HG03159 (cell line): ENCODE measurements at regions not wholly inside any gene's neighbourhood (a gene's known extent, or its start where the extent isn't known, plus 50 kb on each side); places are given as distances from the start of the nearest gene placed in this dataset.
A peak's percentile ranks its signal among the peaks of the same experiment; 100 is the strongest.

Experiments used
- ATAC-seq: cut with Tn5 transposase; IDR thresholded peaks from one replicate; pipeline ENCODE4 v1.9.1; 2021; ENCODE audit warnings: mild to moderate bottlenecking, moderate library complexity; ENCODE audit not compliant: unreplicated experiment

DNA sequence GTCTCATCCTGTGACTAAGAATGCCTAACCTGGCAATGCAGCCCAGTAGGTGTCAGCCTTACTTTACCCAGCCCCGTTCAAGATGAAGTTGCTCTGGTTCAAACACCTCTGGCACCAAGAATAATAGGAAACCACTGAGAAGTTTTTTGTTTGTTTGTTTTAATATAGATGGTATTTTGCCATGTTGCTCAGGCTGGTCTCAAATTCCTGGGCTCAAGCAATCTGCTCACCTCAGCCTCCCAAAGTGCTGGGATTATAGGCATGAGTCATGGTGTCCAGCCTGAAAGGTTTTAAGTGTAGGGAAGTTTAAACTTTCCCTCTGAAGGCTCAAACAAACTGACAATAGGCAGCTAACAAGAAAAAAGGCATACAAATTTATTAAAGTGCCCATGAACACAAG, 51.2 kb upstream of the ABCC4 start:
- no peak for ATAC-seq

DNA sequence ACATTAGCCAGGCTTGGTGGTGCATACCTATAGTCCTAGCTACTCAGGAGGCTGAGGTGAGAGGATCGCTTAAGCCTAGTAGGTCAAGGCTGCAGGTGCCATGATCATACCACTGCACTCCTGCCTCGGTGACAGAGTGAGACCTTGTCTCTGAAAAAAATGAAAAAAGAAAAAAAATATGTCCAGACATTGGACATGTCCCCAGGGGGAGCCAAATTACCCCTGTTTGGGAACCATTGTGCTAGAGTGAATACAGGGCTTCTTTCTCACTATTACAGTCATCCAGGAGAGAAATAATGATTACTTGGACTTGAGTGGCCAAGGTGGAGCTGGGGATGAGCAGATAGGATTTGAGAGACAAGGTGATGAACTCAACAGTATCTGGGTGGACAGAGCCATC, 52.9 kb upstream of the ABCC4 start:
- no peak for ATAC-seq

DNA sequence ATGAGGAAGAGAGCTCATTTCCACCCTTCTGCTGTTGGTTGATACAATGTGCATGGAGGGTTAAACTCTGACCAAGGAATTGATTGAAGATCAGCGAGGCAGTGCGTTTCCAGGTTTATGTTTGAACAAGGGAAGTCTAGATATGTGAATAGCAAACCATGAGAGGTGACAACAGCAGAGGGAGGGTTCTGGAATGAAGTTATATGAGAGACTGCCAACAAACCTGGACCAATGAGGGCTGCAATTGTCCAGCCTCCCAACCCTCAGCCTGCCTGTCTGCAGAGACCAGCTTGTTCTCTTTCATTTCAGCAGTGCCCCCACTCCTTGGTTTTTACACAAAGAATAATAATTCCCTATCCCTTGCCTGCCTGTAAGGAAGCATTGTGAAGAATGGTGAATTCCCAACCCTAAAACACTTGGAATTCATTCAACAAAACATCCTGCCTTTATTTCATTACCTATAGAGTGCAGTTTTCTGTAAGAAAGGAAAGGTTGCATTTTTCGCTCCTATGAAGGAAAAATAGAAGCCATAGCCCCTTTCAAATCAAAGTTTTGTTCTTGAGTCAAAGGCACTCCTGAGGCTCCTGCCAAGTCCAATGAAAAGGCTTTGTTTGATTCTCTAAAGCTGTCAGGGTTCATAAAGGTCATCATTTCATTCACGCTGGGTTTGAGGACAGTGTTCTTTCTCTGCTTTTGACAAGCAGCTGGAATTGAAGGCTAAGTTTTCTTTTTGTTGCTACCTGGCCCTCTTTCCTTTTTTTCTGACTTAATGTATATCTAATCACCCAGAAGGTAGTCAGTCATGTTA, 53.6 kb upstream of the ABCC4 start:
- no peak for ATAC-seq

DNA sequence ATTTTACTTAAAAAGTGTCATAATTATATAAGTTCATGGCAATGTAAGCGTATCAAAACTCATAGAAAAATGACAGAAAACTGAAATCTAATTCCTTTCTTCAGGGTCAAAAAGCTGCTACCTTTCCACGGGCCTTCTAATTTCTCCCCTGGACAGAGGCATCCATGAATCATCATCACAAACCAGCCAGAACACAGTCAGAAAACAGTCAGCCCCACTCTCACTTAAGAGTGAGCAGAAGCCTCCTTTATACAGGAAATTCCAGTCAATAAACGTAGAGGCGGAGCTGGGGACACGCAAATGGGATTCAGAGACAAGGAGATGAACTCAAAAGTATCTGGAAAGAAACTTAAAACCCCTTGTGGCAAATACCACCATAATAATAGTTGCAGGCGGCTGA, 54.2 kb upstream of the ABCC4 start:
- ATAC-seq: no peak

DNA sequence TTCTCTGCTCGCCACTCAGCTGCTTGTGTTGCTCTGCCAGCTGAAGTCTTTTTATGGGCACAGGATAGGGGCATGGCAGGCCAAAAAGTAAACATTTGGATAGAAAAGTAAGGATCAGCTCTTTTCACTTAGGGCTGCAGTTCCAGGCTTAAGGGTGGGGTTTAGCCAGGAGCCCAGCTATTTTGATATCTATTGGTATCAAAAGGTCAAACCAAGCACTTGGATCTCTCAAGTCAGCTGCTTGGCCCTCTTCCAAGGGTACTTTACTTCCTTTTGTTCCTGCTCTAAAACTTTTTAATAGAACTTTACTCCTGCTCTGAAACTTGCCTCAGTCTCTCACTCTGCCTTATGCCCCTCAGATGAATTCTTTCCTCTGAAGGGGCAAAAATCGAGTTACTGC, 55.7 kb upstream of the ABCC4 start:
- ATAC-seq: no peak

DNA sequence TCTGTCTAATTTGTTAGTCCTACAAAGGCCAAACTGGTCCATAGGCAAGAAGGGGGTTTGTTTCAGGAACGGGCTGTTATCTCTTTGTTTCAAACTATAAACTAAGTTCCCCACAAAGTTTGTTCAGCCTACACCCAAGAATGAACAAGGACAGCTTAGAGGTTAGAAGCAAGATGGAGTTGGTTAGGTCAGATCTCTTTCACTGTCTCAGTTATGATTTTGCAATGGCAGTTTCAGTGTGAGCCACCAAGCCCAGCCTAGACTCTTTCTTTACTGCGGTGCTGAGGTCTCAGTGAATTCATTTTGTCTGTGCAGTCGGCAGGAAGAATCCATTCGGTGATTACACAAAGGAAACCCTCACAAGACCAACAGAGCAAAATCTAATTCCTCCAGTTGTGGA, 56.6 kb upstream of the ABCC4 start:
- ATAC-seq: no peak

DNA sequence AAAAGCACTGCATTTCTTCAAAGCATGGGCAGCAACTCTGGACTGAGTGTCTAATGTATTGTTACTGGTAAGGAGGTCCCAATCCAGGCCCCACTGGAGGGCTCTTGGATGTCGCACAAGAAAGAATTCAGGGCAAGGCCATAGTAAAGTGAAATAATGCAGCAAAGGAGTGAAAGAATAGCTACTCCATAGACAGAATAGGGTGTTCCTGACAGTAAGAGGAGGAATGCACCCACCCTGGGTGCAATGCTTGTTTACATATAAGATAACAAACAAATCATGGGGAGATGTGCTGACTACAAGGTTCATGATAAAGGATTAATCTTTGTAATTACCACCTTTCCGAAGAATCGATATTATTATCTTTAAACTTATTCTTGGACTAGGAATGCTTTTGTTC, 58.8 kb upstream of the ABCC4 start:
- ATAC-seq: no peak

DNA sequence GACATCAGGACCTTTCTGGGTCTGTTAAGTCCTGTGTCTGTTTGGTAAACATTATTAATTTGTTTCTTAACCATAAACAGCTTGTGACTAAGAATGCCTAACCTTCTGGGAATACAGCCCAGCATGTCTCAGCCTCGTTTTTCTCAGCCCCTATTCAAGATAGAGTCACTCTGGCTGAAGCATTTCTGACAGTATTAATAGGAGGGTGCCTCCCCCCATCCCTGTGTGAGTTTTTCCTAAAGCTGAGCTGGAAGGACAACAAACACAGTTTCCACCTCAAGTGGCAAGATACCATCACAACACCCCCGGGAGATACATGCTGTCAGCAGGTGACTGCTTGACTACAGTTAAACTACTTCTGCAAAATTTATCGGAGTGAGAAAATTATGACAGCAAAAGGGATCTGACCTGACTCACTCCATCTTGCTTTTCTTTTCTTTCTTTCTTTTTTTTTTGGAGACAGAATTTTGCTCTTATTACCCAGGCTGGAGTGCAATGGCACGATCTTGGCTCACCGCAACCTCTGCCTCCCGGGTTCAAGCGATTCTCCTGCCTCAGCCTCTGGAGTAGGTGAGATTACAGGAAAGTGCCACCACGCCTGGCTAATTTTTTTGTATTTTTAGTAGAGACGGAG, 59.3 kb upstream of the ABCC4 start:
- ATAC-seq: no peak

DNA sequence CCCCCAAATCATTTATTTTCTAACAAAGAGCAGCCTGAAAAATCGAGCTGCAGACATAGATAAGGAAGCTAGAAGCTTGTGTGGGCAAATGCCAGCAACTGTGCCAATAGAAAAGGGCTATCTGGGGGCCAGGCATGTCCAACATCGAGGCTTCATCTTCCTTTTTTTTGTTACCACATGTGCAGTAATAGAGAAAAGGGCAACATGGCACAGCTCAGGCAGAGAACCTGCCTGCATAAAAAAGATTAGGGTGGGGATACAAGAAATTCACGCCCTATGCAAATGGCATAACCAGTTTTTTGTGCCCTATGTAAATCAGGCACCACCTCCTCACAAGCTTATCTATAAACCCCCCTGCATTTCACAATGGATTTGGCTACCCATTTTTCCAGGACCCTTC, 60.4 kb upstream of the ABCC4 start:
- ATAC-seq: no peak

DNA sequence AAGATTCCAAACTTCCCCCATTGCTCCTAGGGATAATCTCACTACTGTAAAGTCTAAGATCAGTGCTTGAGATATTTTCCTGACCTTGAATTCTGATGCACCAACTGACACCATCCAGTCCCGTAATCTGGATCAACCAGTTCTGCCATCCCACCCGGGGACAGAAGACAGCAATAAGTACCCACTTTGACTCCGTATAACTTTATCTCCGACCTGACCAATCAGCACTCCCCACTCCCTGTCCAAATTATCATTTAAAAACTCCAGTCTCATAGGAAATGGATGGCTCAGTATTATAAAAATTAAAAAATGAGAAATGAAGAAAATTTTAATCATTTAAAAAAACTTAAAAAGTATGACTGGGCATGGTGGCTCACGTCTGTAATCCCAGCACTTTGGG, 61.4 kb upstream of the ABCC4 start:
- no peak for ATAC-seq

DNA sequence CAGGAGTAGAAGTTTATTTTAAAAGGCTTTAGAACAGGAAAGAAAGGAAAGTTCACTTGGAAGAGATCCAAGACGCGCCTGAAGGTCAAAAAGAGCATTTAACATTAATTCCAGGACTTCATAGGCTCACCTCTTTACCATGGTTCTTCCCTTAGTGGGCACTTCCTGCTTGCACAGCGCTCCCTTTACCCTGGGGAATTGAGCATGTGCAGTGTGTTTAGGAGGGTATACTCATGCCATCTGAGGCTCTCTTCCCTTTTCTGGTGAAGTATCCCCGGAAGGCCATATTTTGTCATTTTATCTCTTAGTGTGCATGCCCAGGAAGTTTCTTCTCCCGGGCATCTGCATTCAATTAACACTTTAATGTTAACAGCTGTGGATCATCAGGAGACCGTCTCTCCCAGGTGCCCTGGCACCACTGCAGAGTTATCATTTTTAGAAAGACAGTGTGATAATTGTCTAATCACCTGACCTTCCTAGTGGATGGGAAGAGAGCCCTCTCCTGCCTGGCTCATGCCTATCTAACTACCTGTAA, 66.1 kb upstream of the ABCC4 start:
- no peak for ATAC-seq

DNA sequence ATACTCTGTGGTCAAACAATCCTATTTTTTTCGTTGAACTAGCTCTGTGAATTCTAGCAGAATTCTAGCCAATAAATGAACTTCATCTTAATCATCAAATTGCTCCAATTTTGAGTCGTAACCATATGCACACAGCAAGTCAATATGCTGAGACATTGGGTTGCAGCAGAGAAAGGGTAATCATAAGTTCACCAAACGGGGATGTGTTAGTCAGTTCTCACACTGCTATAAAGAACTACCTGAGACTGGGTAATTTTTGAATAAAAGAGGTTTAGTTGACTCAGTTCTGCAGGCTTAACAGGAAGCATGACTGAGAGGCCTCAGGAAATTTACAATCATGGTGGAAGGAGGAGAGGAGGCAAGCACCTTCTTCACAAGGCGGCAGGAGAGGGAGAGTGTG, 67.7 kb upstream of the ABCC4 start:
- ATAC-seq: no peak

DNA sequence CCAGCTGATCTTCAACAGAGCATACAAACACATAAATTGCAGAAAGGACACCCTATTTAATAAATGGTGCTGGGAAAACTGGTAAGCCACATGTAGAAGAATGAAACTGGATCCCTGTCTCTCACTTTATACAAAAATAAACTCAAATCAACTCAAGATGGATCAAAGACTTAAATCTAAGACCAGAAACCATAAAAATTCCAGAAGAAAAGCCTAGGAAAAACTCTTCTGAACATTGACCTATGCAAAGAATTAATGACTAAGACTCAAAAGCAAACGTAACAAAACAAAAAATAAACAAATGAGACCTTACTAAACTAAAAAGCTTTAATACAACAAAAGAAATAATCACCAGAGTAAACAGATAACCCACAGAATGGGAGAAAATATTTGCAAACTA, 74.5 kb upstream of the ABCC4 start:
- ATAC-seq: no peak

DNA sequence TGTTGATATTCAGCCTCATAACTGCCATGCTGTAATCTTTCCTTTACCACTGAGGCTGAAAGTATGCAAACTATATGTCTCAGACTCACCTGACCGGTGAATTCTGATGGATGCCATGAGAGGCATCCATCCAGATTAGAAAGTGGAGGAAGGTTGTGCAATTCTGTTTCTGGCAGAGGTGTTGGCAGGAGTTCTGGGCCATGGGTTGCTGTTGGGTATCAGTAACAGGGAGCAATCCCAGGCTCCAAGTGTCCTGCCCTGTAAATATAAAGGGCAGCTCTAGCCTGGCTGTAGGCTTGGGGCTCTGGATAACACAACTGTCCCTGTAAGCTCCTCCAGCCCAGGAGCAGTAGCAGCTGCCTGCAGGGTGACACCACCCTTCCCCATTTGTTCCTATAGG, 77.4 kb upstream of the ABCC4 start:
- ATAC-seq: no peak

DNA sequence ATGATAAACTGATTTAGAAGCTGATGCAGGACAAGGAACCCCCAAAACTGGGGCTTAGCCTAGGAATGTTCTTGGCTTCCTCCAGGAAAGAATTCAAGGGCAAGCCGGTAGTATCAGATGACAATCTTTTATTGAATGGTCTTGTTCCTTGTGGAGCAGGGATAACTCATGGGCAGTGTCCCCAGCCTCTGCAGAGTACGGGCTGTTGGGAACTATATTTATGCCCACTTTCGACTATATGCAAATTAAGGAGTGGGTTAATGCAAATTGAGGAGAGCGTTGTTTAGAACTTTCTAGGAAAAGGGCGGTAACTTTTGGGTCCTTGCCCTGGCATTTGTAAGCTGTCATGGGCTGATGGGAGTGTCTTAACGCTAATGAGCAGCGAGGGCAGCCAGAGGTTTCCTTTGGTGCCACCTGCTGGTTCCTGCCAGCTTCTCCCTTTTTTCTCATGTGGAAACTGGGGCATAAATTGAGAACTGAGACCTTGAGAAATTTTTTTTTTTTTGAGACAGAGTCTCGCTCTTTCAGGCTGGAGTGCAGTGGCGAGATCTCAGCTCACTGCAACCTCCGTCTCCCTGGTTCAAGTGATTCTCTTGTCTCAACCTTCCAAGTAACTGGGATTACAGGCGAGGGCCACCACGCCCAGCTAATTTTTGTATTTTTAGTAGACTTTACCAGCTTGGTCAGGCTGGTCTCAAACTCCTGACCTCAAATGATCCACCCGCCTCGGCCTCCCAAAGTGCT, 79.4 kb upstream of the ABCC4 start:
- peak; percentile 90 for ATAC-seq

DNA sequence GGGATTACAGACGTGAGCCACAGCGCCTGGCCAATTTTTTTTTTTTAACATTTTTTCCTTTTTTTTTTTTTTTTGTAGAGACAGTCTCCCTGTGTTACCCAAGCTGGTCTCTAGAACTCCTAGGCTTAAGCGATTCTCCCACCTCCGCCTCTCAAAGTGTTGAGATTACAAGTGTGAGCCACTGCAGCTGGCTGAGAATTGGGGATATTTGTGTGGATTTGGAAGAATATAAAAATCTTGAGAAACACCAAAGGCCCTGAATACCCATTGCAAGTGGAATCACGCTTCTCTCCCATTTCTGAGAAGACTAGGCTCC, 79.9 kb upstream of the ABCC4 start:
- no peak for ATAC-seq

DNA sequence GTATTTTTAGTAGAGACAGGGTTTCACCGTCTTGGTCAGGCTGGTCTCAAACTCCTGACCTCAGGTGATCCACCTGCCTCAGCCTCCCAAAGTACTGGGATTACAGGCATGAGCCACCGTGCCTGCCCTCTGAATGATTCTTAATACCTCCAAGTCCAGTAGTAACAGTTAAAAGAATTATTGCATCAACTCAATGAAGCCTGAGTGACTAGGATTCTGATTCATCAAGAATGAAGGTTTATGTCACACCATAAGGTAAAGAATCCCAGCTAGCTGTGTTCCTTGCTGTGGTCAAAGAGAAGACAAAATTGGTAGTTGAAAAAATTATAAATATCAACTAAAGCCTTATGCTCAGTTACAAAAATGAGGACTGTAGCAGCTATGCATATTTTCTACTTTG, 81.2 kb upstream of the ABCC4 start:
- ATAC-seq: no peak

DNA sequence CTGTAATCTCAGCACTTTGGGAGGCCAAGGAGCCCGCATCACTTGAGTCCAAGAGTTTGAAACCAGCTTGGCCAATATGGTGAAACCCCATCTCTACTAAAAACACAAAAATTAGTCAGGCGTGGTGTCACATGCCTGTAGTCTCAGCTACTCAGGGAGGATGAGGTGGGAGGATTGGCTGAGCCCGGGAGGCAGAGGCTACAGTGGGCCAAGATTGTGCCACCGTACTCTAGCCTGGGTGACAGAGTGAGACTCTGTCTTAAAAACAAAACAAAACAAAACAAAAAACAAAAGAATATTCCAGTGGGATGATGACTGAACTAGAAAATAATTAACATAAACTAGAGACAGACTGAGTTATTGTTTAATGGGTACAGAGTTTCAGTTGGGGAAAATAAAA, 81.7 kb upstream of the ABCC4 start:
- no peak for ATAC-seq

DNA sequence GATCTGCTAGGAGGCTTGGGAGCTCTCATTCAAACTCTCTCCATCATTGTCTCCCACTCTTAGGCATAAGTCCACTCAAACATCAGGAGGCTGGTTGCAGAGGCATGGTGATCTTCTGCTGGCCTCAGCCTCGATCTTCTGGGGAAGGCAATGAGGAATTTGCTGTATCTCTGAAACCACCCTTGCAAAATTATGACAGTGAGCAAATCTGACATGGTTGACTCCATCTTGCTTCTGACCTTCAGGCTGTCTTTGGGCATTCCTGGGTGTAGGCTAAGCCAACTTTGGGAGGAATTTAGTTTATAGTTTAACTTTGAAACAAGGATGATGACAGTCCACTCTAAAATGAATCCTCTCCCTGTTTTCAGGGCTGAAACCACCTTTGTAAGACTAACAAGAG, 84.1 kb upstream of the ABCC4 start:
- ATAC-seq: no peak

DNA sequence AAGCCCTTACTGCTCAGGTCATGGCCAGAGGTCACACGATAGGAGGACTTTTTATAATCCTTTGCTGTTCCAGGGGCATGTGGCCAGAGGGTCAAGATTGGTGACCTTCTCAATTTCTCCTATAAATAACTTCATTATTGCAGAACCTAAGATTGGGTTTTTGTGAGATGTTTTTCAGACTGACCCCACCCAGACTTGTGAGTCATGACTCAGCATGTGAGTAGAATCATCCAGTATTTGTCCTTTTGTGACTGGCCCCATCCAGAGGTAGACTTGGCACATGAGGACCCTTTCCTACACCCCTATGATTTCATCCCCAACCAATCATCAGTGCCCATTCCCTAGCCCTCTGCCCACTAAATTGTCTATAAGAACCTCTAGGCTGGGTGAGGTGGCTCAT, 84.5 kb upstream of the ABCC4 start:
- no peak for ATAC-seq

DNA sequence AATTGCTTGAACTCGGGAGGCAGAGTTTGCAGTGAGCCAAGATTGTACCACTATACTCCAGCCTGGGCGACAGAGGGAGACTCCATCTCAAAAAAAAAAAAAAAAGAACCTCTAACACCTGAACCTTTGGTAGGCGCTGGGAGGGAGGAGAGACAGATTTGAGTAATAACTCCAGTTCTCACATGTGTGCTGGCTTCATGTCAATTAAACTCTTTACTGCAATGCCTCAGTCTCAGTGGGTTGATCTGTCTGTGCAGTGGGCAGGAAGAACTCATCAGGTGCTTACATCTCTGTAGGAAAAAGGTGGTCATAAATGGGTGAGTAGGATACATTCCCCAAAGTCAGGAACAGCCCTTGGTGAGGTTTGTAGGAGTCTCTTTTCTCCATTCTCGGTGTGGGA, 85.1 kb upstream of the ABCC4 start:
- ATAC-seq: no peak

DNA sequence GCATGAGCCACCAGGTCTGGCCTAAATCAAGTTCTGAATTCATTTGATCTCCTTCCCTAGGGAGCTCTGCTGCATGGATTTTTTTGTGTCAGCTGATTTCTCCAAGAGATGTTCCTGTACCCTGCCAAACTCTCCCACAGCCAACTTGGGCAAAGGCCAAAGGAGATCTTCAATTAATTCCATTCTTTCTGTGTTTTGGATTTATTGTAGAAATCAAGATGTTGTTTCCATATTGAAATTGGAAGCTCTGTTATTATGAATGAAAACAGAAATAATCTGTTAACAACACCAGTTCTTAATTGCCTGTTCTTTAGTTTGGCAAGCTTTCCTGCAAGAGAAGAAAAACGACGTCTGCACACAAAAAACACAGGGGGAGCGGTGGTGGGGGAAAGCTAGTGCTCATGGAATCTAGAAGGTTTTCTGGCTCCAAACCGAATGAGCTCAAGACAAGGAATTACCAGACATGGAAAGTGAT, 86.5 kb upstream of the ABCC4 start:
- ATAC-seq: no peak
